SK-N-MC (cell line): ENCODE measurements at regions not wholly inside any gene's neighbourhood (a gene's known extent, or its start where the extent isn't known, plus 50 kb on each side); places are given as distances from the start of the nearest gene placed in this dataset.

ENCODE experiments used
- DNase-seq: peaks from one replicate; pipeline ENCODE4 v3.0.0-alpha.2; 2011; ENCODE audit warnings: low read depth, low spot score
- H3K27ac ChIP-seq: fragments of 200-600 bp; sonication (generic); 2 replicates; pipeline ENCODE4 v1.5.1; 2016; ENCODE audit warnings: mixed run types
- H3K36me3 ChIP-seq: fragments of 200-600 bp; sonication (generic); 2 replicates; pipeline ENCODE4 v1.6.1; 2017; ENCODE audit warnings: antibody characterized with exemption, low read length, mixed read lengths; ENCODE audit not compliant: insufficient read depth
- H3K4me3 ChIP-seq: fragments of 200-600 bp; sonication (generic); 2 replicates; pipeline ENCODE4 v1.5.1; 2016
- H3K9ac ChIP-seq: fragments of 200-600 bp; sonication (generic); 2 replicates; pipeline ENCODE4 v1.8.0; 2017; ENCODE audit warnings: mixed run types, mixed read lengths; ENCODE audit not compliant: insufficient read length
- H3K9me3 ChIP-seq: fragments of 200-600 bp; sonication (generic); 2 replicates; pipeline ENCODE4 v1.6.1; 2017; ENCODE audit warnings: low read depth, mild to moderate bottlenecking, antibody characterized with exemption, low read length, moderate library complexity, mixed read lengths
- EZH2 ChIP-seq: fragments of 200-600 bp; sonication (generic); IDR thresholded peaks from one replicate; pipeline ENCODE4 v1.6.1; 2017; ENCODE audit warnings: antibody characterized with exemption
- FOXP2 ChIP-seq: optimal IDR thresholded peaks from 2 replicates; pipeline ENCODE3; 2011; ENCODE audit warnings: mild to moderate bottlenecking, moderate library complexity; ENCODE audit not compliant: insufficient read depth; ENCODE audit errors: extremely low read length, control extremely low read depth
- POLR2AphosphoS5 ChIP-seq: IDR thresholded peaks from 2 replicates; pipeline ENCODE4 v1.6.1; 2012; ENCODE audit warnings: mild to moderate bottlenecking, low read depth, low read length, borderline replicate concordance

- no peak overlapping the region for H3K27ac ChIP-seq
- no peaks in the 10 kb centered on the region for H3K36me3 ChIP-seq
- no peak overlapping the region for H3K4me3 ChIP-seq
- no peaks in the 10 kb centered on the region for H3K9me3 ChIP-seq
- no peak overlapping the region for H3K9ac ChIP-seq
- TF ChIP-seq FOXP2 (no peak), EZH2 (no peak), POLR2AphosphoS5 (no peak)
- no peak for DNase-seq
Observed at GRCh38 chrX:25285598-25285997, 269.8 kb upstream of the ARX start.

GRCh38 chrX:25279510-25279909, 263.7 kb upstream of the ARX start:
- Histone ChIP-seq H3K9ac (no peak overlapping the region), H3K36me3 (no peaks in the 10 kb centered on the region), H3K27ac (no peak overlapping the region), H3K4me3 (no peak overlapping the region), H3K9me3 (no peaks in the 10 kb centered on the region)
- TF ChIP-seq FOXP2 = no peak
- TF ChIP-seq POLR2AphosphoS5 = no peak
- no peak for TF ChIP-seq EZH2
- DNase-seq = no peak

- TF ChIP-seq EZH2 = no peak
- TF ChIP-seq POLR2AphosphoS5 = no peak
- no peak for TF ChIP-seq FOXP2
- no peak overlapping the region for H3K9ac ChIP-seq
- H3K9me3 ChIP-seq = no peaks in the 10 kb centered on the region
- H3K36me3 ChIP-seq = no peaks in the 10 kb centered on the region
- no peak for DNase-seq
- no peak overlapping the region for H3K27ac ChIP-seq
- no peak overlapping the region for H3K4me3 ChIP-seq
Observed at GRCh38 chrX:25278341-25278740, 262.6 kb upstream of the ARX start.

GRCh38 chrX:25277574-25277973, 261.8 kb upstream of the ARX start:
- no peak for TF ChIP-seq FOXP2

GRCh38 chrX:25275159-25275558, 259.4 kb upstream of the ARX start:
- no peak for DNase-seq

More at GRCh38 chrX:25277574-25277973, 261.8 kb upstream of the ARX start:
- no peak for DNase-seq
- H3K36me3 ChIP-seq = no peaks in the 10 kb centered on the region
- H3K9me3 ChIP-seq = no peaks in the 10 kb centered on the region
- no peak overlapping the region for H3K27ac ChIP-seq
- H3K4me3 ChIP-seq = no peak overlapping the region
- no peak overlapping the region for H3K9ac ChIP-seq

GRCh38 chrX:25241461-25241860, 225.7 kb upstream of the ARX start:
- Histone ChIP-seq H3K9ac (no peak overlapping the region), H3K9me3 (no peaks in the 10 kb centered on the region), H3K27ac (no peak overlapping the region), H3K4me3 (no peak overlapping the region), H3K36me3 (no peaks in the 10 kb centered on the region)
- TF ChIP-seq POLR2AphosphoS5 (no peak), EZH2 (no peak), FOXP2 (no peak)
- DNase-seq = no peak

More at GRCh38 chrX:25275159-25275558, 259.4 kb upstream of the ARX start:
- H3K27ac ChIP-seq = no peak overlapping the region
- H3K9ac ChIP-seq = no peak overlapping the region
- no peak overlapping the region for H3K4me3 ChIP-seq
- H3K9me3 ChIP-seq = no peaks in the 10 kb centered on the region
- no peak for TF ChIP-seq EZH2
- TF ChIP-seq POLR2AphosphoS5 = no peak
- no peaks in the 10 kb centered on the region for H3K36me3 ChIP-seq

GRCh38 chrX:25226151-25226550, 210.4 kb upstream of the ARX start:
- TF ChIP-seq POLR2AphosphoS5 = no peak
- no peak for TF ChIP-seq FOXP2
- no peak for TF ChIP-seq EZH2
- H3K4me3 ChIP-seq = no peak overlapping the region
- no peak overlapping the region for H3K27ac ChIP-seq
- H3K9me3 ChIP-seq = no peaks in the 10 kb centered on the region
- H3K9ac ChIP-seq = no peak overlapping the region
- H3K36me3 ChIP-seq = no peaks in the 10 kb centered on the region
- DNase-seq = no peak

- DNase-seq = no peak
- Histone ChIP-seq H3K9ac (no peak overlapping the region), H3K4me3 (no peak overlapping the region), H3K36me3 (no peaks in the 10 kb centered on the region), H3K9me3 (no peaks in the 10 kb centered on the region), H3K27ac (no peak overlapping the region)
- TF ChIP-seq POLR2AphosphoS5 (no peak), FOXP2 (no peak)
Observed at GRCh38 chrX:25219480-25219879, 203.7 kb upstream of the ARX start.

GRCh38 chrX:25213611-25214010, 197.8 kb upstream of the ARX start:
- TF ChIP-seq EZH2 (no peak), POLR2AphosphoS5 (no peak), FOXP2 (no peak)
- Histone ChIP-seq H3K4me3 (no peak overlapping the region), H3K27ac (no peak overlapping the region), H3K9ac (no peak overlapping the region), H3K9me3 (no peaks in the 10 kb centered on the region), H3K36me3 (no peaks in the 10 kb centered on the region)
- no peak for DNase-seq
